ENCODE measurements at regions not wholly inside any gene's neighbourhood (a gene's known extent, or its start where the extent isn't known, plus 50 kb on each side); places are given as distances from the start of the nearest gene placed in this dataset.

DNA sequence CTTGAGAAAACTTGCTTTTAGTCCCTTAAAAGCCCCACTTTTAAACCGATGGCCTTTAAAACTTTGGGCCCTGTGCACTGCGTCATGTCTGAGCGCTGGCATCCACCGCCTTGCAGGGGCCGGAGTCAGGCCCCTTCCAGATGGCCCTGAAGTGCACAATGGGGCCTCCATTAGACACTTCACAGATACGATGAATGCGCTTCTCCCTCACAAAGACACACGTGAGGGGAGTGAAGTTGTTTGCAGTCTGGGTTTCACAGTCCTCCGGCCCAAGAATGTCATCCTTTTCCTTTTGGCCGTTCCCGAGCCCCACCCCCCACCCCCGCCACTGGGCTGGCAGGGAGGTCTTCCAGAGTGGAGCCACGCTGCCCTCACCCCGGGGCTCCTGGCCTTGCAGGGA lies 415.1 kb upstream of the SALL3 start:
- TF ChIP-seq CTCF (optimal IDR thresholded peaks at IDR 0.05 in 1 of 3, IDR thresholded peaks at IDR 0.05 in 1 of 3, conservative IDR thresholded peaks at IDR 0.05 in 1 of 3; ENCODE audit: extremely low read depth in 1 of 3, insufficient read depth in 2 of 3, low read length in 3 of 3) (no peak), EZH2 (IDR thresholded peaks at IDR 0.05; ENCODE audit: low read length) (no peak)

Measured in keratinocyte (primary cell).